NCI-H446 treated with DMSO at 0.1 percent for 48 hours (cell line): ENCODE measurements at regions not wholly inside any gene's neighbourhood (a gene's known extent, or its start where the extent isn't known, plus 50 kb on each side); places are given as distances from the start of the nearest gene placed in this dataset.
A peak's percentile ranks its signal among the peaks of the same experiment; 100 is the strongest.

Experiments used
- DNase-seq: peaks from one replicate; lab custom pipeline; 2025; lab: John Stamatoyannopoulos, UW

GRCh38 chr6:56714273-56714672, 71.6 kb upstream of the DST start:
- DNase-seq = no peak

GRCh38 chr6:56713254-56713672, 70.6 kb upstream of the DST start:
- DNase-seq = no peak

- no peak for DNase-seq
Measured at GRCh38 chr6:56710967-56711366, 68.3 kb upstream of the DST start.

- no peak for DNase-seq
Measured at GRCh38 chr6:56709650-56710049, 67.0 kb upstream of the DST start.

- peak; percentile 69 for DNase-seq
Measured at GRCh38 chr6:56708810-56709597, 66.3 kb upstream of the DST start.

- no peak for DNase-seq
Measured at GRCh38 chr6:56706981-56707726, 64.5 kb upstream of the DST start.

GRCh38 chr6:56699066-56699654, 56.5 kb upstream of the DST start:
- peak; percentile 50 for DNase-seq

GRCh38 chr6:56695702-56696101, 53.0 kb upstream of the DST start:
- no peak for DNase-seq

- DNase-seq = no peak
Measured at GRCh38 chr6:56694002-56694401, 51.3 kb upstream of the DST start.

- DNase-seq = peak; percentile 91
Measured at GRCh38 chr6:56693246-56693607, 50.5 kb upstream of the DST start.

- no peak for DNase-seq
Measured at GRCh38 chr6:56692523-56693245, 50.0 kb upstream of the DST start.
